NCI-H1048 (cell line): ENCODE measurements at regions not wholly inside any gene's neighbourhood (a gene's known extent, or its start where the extent isn't known, plus 50 kb on each side); places are given as distances from the start of the nearest gene placed in this dataset.
"Not testable (repeated sequence)": the region's sequence is repeated elsewhere in the genome, so short reads cannot be mapped to it uniquely, and the experiment has no call there.

Experiments
- DNase-seq: peaks from one replicate; lab custom pipeline; 2025; lab: John Stamatoyannopoulos, UW

- DNase-seq = no peak
Measured at GRCh38 chr1:72419229-72419628, 136.9 kb upstream of the NEGR1 start.

- no peak for DNase-seq
Measured at GRCh38 chr1:72412286-72412685, 129.9 kb upstream of the NEGR1 start.

GRCh38 chr1:72399807-72400206 is 117.5 kb upstream of the NEGR1 start:
- no peak for DNase-seq

GRCh38 chr1:72397786-72398185 is 115.4 kb upstream of the NEGR1 start:
- no peak for DNase-seq

GRCh38 chr1:72394457-72394856 is 112.1 kb upstream of the NEGR1 start:
- DNase-seq = no peak

- DNase-seq = no peak
Measured at GRCh38 chr1:72379072-72379471, 96.7 kb upstream of the NEGR1 start.

GRCh38 chr1:72375226-72375625 is 92.9 kb upstream of the NEGR1 start:
- DNase-seq = no peak

- no peak for DNase-seq
Measured at GRCh38 chr1:72371259-72372035, 89.1 kb upstream of the NEGR1 start.

- DNase-seq = not testable (repeated sequence)
Measured at GRCh38 chr1:72370836-72371235, 88.5 kb upstream of the NEGR1 start.

GRCh38 chr1:72369069-72369757 is 86.9 kb upstream of the NEGR1 start:
- DNase-seq = no peak

- no peak for DNase-seq
Measured at GRCh38 chr1:72366466-72366865, 84.1 kb upstream of the NEGR1 start.

- no peak for DNase-seq
Measured at GRCh38 chr1:72365693-72366092, 83.4 kb upstream of the NEGR1 start.

GRCh38 chr1:72362538-72362937 is 80.2 kb upstream of the NEGR1 start:
- no peak for DNase-seq

GRCh38 chr1:72357411-72357810 is 75.1 kb upstream of the NEGR1 start:
- DNase-seq = no peak

GRCh38 chr1:72355899-72356298 is 73.6 kb upstream of the NEGR1 start:
- no peak for DNase-seq

GRCh38 chr1:72341661-72342060 is 59.3 kb upstream of the NEGR1 start:
- no peak for DNase-seq

GRCh38 chr1:72336776-72337175 is 54.4 kb upstream of the NEGR1 start:
- no peak for DNase-seq
